IPS-18c (cell line): ENCODE measurements at regions not wholly inside any gene's neighbourhood (a gene's known extent, or its start where the extent isn't known, plus 50 kb on each side); places are given as distances from the start of the nearest gene placed in this dataset.

Experiments
- H3K4me3 ChIP-seq: 2 replicates; pipeline ENCODE4 v1.7.0; 2013; ENCODE audit warnings: low read depth, mild to moderate bottlenecking, low read length, moderate library complexity; ENCODE audit not compliant: insufficient read depth
- H3K9me3 ChIP-seq: one replicate; pipeline ENCODE4 v1.6.1; 2013; ENCODE audit warnings: mild to moderate bottlenecking, low read length, moderate library complexity; ENCODE audit not compliant: control insufficient read depth, insufficient read depth

GRCh38 chr9:73219985-73220626, 68.4 kb downstream of the ANXA1 start:
- Histone ChIP-seq H3K4me3 (no peak overlapping the region), H3K9me3 (peaks cover 5% of the 10 kb centered on the region)

GRCh38 chr9:73223594-73223993, 71.9 kb downstream of the ANXA1 start:
- Histone ChIP-seq H3K4me3 (no peak overlapping the region), H3K9me3 (peaks cover 5% of the 10 kb centered on the region)

GRCh38 chr9:73229543-73229942, 77.9 kb downstream of the ANXA1 start:
- Histone ChIP-seq H3K4me3 (no peak overlapping the region), H3K9me3 (no peaks in the 10 kb centered on the region)

- H3K4me3 ChIP-seq: no peak overlapping the region
- H3K9me3 ChIP-seq: no peaks in the 10 kb centered on the region
These were observed 78.6 kb downstream of the ANXA1 start for GRCh38 chr9:73230251-73230650.

- Histone ChIP-seq H3K4me3 (no peak overlapping the region), H3K9me3 (no peaks in the 10 kb centered on the region)
These were observed 79.5 kb downstream of the ANXA1 start for GRCh38 chr9:73231203-73231602.

- H3K9me3 ChIP-seq: no peaks in the 10 kb centered on the region
- H3K4me3 ChIP-seq: no peak overlapping the region
These were observed 81.8 kb downstream of the ANXA1 start for GRCh38 chr9:73233359-73234007.

- Histone ChIP-seq H3K9me3 (no peaks in the 10 kb centered on the region), H3K4me3 (no peak overlapping the region)
These were observed 82.3 kb downstream of the ANXA1 start for GRCh38 chr9:73234008-73234360.

GRCh38 chr9:73237140-73237539, 85.5 kb downstream of the ANXA1 start:
- Histone ChIP-seq H3K9me3 (no peaks in the 10 kb centered on the region), H3K4me3 (no peak overlapping the region)

- no peaks in the 10 kb centered on the region for H3K9me3 ChIP-seq
- H3K4me3 ChIP-seq: no peak overlapping the region
These were observed 88.1 kb downstream of the ANXA1 start for GRCh38 chr9:73239570-73240265.

- no peaks in the 10 kb centered on the region for H3K9me3 ChIP-seq
- H3K4me3 ChIP-seq: no peak overlapping the region
These were observed 91.4 kb downstream of the ANXA1 start for GRCh38 chr9:73243078-73243477.

- Histone ChIP-seq H3K4me3 (no peak overlapping the region), H3K9me3 (no peaks in the 10 kb centered on the region)
These were observed 107.5 kb downstream of the ANXA1 start for GRCh38 chr9:73259086-73259696.

- Histone ChIP-seq H3K4me3 (no peak overlapping the region), H3K9me3 (no peaks in the 10 kb centered on the region)
These were observed 108.8 kb downstream of the ANXA1 start for GRCh38 chr9:73260506-73260905.

- H3K9me3 ChIP-seq: no peaks in the 10 kb centered on the region
- H3K4me3 ChIP-seq: no peak overlapping the region
These were observed 113.0 kb downstream of the ANXA1 start for GRCh38 chr9:73264631-73265030.

- Histone ChIP-seq H3K4me3 (no peak overlapping the region), H3K9me3 (no peaks in the 10 kb centered on the region)
These were observed 114.2 kb downstream of the ANXA1 start for GRCh38 chr9:73265876-73266275.

- no peaks in the 10 kb centered on the region for H3K9me3 ChIP-seq
- H3K4me3 ChIP-seq: no peak overlapping the region
These were observed 117.9 kb downstream of the ANXA1 start for GRCh38 chr9:73269430-73270101.

- Histone ChIP-seq H3K4me3 (no peak overlapping the region), H3K9me3 (no peaks in the 10 kb centered on the region)
These were observed 119.5 kb downstream of the ANXA1 start for GRCh38 chr9:73270967-73271721.

- H3K4me3 ChIP-seq: no peak overlapping the region
- H3K9me3 ChIP-seq: no peaks in the 10 kb centered on the region
These were observed 128.4 kb downstream of the ANXA1 start for GRCh38 chr9:73280113-73280512.
